ENCODE measurements at regions not wholly inside any gene's neighbourhood (a gene's known extent, or its start where the extent isn't known, plus 50 kb on each side); places are given as distances from the start of the nearest gene placed in this dataset.

DNA sequence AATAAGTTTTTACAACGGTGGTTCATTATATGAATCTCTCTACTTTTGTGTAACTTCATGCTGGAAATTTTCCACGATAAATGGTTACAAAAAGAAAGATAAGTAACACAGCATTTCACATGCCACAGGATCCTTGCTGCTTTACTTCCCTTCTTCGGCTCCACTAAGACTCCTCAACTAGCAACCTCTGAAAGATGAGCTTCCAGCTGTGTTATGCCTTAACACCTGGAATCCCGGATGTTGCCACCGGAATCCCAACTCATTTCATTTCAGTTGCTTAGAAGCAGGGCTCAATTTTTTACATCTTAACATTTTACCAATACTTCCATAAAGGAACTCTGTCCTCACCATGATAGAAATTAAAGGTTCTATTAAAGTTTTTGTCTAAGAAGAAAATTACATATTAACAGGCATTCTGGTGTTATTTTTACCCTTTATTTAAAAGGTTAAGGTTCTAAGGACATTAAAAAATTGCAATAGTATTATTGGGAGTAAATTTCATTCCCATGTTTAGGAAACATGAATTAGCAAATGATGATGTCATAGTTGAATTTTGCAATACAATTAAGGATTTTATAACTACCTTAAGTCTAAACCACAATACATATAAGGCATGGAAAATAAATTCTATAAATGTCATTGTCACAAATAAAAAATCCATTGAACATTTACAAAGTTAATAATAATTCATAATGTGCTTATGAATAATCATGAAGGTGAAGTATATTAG lies 57.1 kb upstream of the IL6 start:
- H4K20me1 ChIP-seq (ENCODE audit: insufficient read depth, low read length) = no peaks in the 10 kb centered on the region
- no peaks in the 10 kb centered on the region for H3K27me3 ChIP-seq (ENCODE audit: control insufficient read depth in 2 of 2, insufficient read depth in 2 of 2, low read length in 2 of 2)
- no peak overlapping the region for H2AFZ ChIP-seq (ENCODE audit: insufficient read depth, low read depth, low read length, poor library complexity, severe bottlenecking)
- H3K4me1 ChIP-seq (ENCODE audit: control insufficient read depth in 1 of 2, insufficient read depth in 2 of 2, low read length in 2 of 2) = peaks cover 2 to 9% of the 10 kb centered on the region in 2 donors
- DNase-seq = no peak
- no peaks in the 10 kb centered on the region for H3K36me3 ChIP-seq (replicated peaks in 1 of 2; ENCODE audit: control insufficient read depth in 1 of 2, insufficient read depth in 2 of 2, low read length in 2 of 2)
- intact Hi-C loops (cut with micrococcal nuclease) = loop anchor here (10.0 kb wide), 2 partner anchors 55 to 105 kb away; partner anchors contain the start of gene IL6 (in 2 of the 2)
- Mint-ChIP-seq H3K4me1 (peaks cover 8% of the 10 kb centered on the region), H3K27me3 (ENCODE audit: low read depth in 3 of 3) (peaks cover 3 to 8% (median 7%) of the 10 kb centered on the region in 3 donors), H3K9me3 (peaks cover 0 to 5% (median 0%) of the 10 kb centered on the region in 7 donors), H3K27ac (no peak overlapping the region), H3K4me3 (no peak overlapping the region), H3K36me3 (no peaks in the 10 kb centered on the region)
- H3K9me3 ChIP-seq (replicated peaks in 1 of 2; ENCODE audit: control insufficient read depth in 1 of 2, insufficient read depth in 1 of 2, low read length in 2 of 2) = no peaks in the 10 kb centered on the region
- H3K4me2 ChIP-seq (replicated peaks; ENCODE audit: extremely low read depth, low read length, poor library complexity, severe bottlenecking) = no peak overlapping the region
- H3K27ac ChIP-seq (ENCODE audit: low read depth in 1 of 2, low read length in 2 of 2) = no peak overlapping the region
- WGBS (ENCODE audit: insufficient coverage) = 79% methylated on average over 2 of the region's 5 CpGs
- no peaks in the 10 kb centered on the region for H3K79me2 ChIP-seq (ENCODE audit: insufficient read depth, low read length)
- no peak overlapping the region for H3K9ac ChIP-seq (ENCODE audit: insufficient read depth, low read length, poor library complexity, severe bottlenecking)
- H3K4me3 ChIP-seq (replicated peaks in 1 of 3; ENCODE audit: low read depth in 2 of 3, low read length in 3 of 3) = no peak overlapping the region
- TF ChIP-seq, protein P1, sequence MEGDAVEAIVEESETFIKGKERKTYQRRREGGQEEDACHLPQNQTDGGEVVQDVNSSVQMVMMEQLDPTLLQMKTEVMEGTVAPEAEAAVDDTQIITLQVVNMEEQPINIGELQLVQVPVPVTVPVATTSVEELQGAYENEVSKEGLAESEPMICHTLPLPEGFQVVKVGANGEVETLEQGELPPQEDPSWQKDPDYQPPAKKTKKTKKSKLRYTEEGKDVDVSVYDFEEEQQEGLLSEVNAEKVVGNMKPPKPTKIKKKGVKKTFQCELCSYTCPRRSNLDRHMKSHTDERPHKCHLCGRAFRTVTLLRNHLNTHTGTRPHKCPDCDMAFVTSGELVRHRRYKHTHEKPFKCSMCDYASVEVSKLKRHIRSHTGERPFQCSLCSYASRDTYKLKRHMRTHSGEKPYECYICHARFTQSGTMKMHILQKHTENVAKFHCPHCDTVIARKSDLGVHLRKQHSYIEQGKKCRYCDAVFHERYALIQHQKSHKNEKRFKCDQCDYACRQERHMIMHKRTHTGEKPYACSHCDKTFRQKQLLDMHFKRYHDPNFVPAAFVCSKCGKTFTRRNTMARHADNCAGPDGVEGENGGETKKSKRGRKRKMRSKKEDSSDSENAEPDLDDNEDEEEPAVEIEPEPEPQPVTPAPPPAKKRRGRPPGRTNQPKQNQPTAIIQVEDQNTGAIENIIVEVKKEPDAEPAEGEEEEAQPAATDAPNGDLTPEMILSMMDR (IDR thresholded peaks at IDR 0.05) = no peak

- Histone ChIP-seq H3K9ac (ENCODE audit: insufficient read depth, low read length, poor library complexity, severe bottlenecking) (no peak overlapping the region), H2AFZ (ENCODE audit: insufficient read depth, low read depth, low read length, poor library complexity, severe bottlenecking) (no peak overlapping the region), H3K4me1 (ENCODE audit: control insufficient read depth in 1 of 2, insufficient read depth in 2 of 2, low read length in 2 of 2) (peaks cover 4 to 12% of the 10 kb centered on the region in 2 donors), H3K36me3 (replicated peaks in 1 of 2; ENCODE audit: control insufficient read depth in 1 of 2, insufficient read depth in 2 of 2, low read length in 2 of 2) (no peaks in the 10 kb centered on the region), H3K27me3 (ENCODE audit: control insufficient read depth in 2 of 2, insufficient read depth in 2 of 2, low read length in 2 of 2) (no peaks in the 10 kb centered on the region), H3K4me2 (replicated peaks; ENCODE audit: extremely low read depth, low read length, poor library complexity, severe bottlenecking) (no peak overlapping the region), H3K79me2 (ENCODE audit: insufficient read depth, low read length) (no peaks in the 10 kb centered on the region), H4K20me1 (ENCODE audit: insufficient read depth, low read length) (no peaks in the 10 kb centered on the region), H3K9me3 (replicated peaks in 1 of 2; ENCODE audit: control insufficient read depth in 1 of 2, insufficient read depth in 1 of 2, low read length in 2 of 2) (no peaks in the 10 kb centered on the region), H3K27ac (ENCODE audit: low read depth in 1 of 2, low read length in 2 of 2) (no peak overlapping the region), H3K4me3 (replicated peaks in 1 of 3; ENCODE audit: low read depth in 2 of 3, low read length in 3 of 3) (no peak overlapping the region)
- intact Hi-C loops (cut with micrococcal nuclease) = loop anchor here (10.0 kb wide), 1 partner anchor 56 kb away; the partner anchor contains the start of gene IL6 (in 2 of the 2)
- DNase-seq = no peak
- Mint-ChIP-seq H3K4me3 (no peak overlapping the region), H3K27ac (no peak overlapping the region), H3K36me3 (no peaks in the 10 kb centered on the region), H3K27me3 (ENCODE audit: low read depth in 3 of 3) (peaks cover 3 to 8% (median 7%) of the 10 kb centered on the region in 3 donors), H3K4me1 (peaks cover 15% of the 10 kb centered on the region), H3K9me3 (peaks cover 0 to 12% (median 0%) of the 10 kb centered on the region in 7 donors)
- WGBS (ENCODE audit: insufficient coverage) = 100% methylated on average over 3 of the region's 3 CpGs
- TF ChIP-seq, protein P1 (IDR thresholded peaks at IDR 0.05) = no peak
These were observed 58.0 kb upstream of the IL6 start for GRCh38 chr7:22668971-22669401.

Data from CD14-positive monocyte (primary cell).